Glutamatergic neuron (in vitro differentiated cells): ENCODE measurements at regions not wholly inside any gene's neighbourhood (a gene's known extent, or its start where the extent isn't known, plus 50 kb on each side); places are given as distances from the start of the nearest gene placed in this dataset.

Experiments used
- DNase-seq: peaks from one replicate; pipeline ENCODE4 v3.0.0; 2022
- H3K27ac Mint-ChIP-seq: one replicate; pipeline ENCODE4 v1.8.0; 2020; ENCODE audit warnings: mild to moderate bottlenecking, mixed read lengths, inconsistent platforms; ENCODE audit not compliant: unreplicated experiment
- H3K27me3 Mint-ChIP-seq: one replicate; pipeline ENCODE4 v1.8.0; 2020; ENCODE audit warnings: mild to moderate bottlenecking, moderate library complexity, mixed read lengths, inconsistent platforms; ENCODE audit not compliant: unreplicated experiment
- H3K36me3 Mint-ChIP-seq: one replicate; pipeline ENCODE4 v1.8.0; 2020; ENCODE audit warnings: mild to moderate bottlenecking, mixed read lengths, inconsistent platforms; ENCODE audit not compliant: unreplicated experiment
- H3K4me1 Mint-ChIP-seq: one replicate; pipeline ENCODE4 v1.8.0; 2020; ENCODE audit warnings: mild to moderate bottlenecking, low read depth, mixed read lengths, inconsistent platforms; ENCODE audit not compliant: unreplicated experiment
- H3K4me3 Mint-ChIP-seq: one replicate; pipeline ENCODE4 v1.8.0; 2020; ENCODE audit warnings: mild to moderate bottlenecking, mixed read lengths, inconsistent platforms; ENCODE audit not compliant: unreplicated experiment
- H3K9me3 Mint-ChIP-seq: one replicate; pipeline ENCODE4 v1.8.0; 2020; ENCODE audit warnings: mild to moderate bottlenecking, moderate library complexity, mixed read lengths, inconsistent platforms; ENCODE audit not compliant: unreplicated experiment
- CTCF ChIP-seq: fragments of 200-600 bp; sonication (generic); IDR thresholded peaks from one replicate; pipeline ENCODE4 v1.5.0; 2021; ENCODE audit not compliant: partially characterized antibody, unreplicated experiment

GRCh38 chr2:163463411-163463810, 272.4 kb downstream of the FIGN start:
- peaks cover 6% of the 10 kb centered on the region for H3K36me3 Mint-ChIP-seq
- no peak overlapping the region for H3K27ac Mint-ChIP-seq
- DNase-seq = no peak
- H3K4me3 Mint-ChIP-seq = no peak overlapping the region
- H3K27me3 Mint-ChIP-seq = peaks cover 3% of the 10 kb centered on the region
- H3K4me1 Mint-ChIP-seq = peaks cover 30% of the 10 kb centered on the region
- TF ChIP-seq CTCF = no peak
- H3K9me3 Mint-ChIP-seq = peaks cover 5% of the 10 kb centered on the region

- H3K9me3 Mint-ChIP-seq = peaks cover 5% of the 10 kb centered on the region
- H3K4me1 Mint-ChIP-seq = peaks cover 30% of the 10 kb centered on the region
- no peak for TF ChIP-seq CTCF
- DNase-seq = no peak
- no peak overlapping the region for H3K27ac Mint-ChIP-seq
- H3K36me3 Mint-ChIP-seq = peaks cover 6% of the 10 kb centered on the region
- H3K27me3 Mint-ChIP-seq = peaks cover 3% of the 10 kb centered on the region
- H3K4me3 Mint-ChIP-seq = no peak overlapping the region
Measured at GRCh38 chr2:163462993-163463392, 272.8 kb downstream of the FIGN start.

- H3K27me3 Mint-ChIP-seq = no peaks in the 10 kb centered on the region
- TF ChIP-seq CTCF = no peak
- H3K4me1 Mint-ChIP-seq = peaks cover 8% of the 10 kb centered on the region
- peaks cover 1% of the 10 kb centered on the region for H3K9me3 Mint-ChIP-seq
- no peak for DNase-seq
- no peak overlapping the region for H3K27ac Mint-ChIP-seq
- peaks cover 6% of the 10 kb centered on the region for H3K36me3 Mint-ChIP-seq
- no peak overlapping the region for H3K4me3 Mint-ChIP-seq
Measured at GRCh38 chr2:163459986-163460385, 275.8 kb downstream of the FIGN start.

DNA sequence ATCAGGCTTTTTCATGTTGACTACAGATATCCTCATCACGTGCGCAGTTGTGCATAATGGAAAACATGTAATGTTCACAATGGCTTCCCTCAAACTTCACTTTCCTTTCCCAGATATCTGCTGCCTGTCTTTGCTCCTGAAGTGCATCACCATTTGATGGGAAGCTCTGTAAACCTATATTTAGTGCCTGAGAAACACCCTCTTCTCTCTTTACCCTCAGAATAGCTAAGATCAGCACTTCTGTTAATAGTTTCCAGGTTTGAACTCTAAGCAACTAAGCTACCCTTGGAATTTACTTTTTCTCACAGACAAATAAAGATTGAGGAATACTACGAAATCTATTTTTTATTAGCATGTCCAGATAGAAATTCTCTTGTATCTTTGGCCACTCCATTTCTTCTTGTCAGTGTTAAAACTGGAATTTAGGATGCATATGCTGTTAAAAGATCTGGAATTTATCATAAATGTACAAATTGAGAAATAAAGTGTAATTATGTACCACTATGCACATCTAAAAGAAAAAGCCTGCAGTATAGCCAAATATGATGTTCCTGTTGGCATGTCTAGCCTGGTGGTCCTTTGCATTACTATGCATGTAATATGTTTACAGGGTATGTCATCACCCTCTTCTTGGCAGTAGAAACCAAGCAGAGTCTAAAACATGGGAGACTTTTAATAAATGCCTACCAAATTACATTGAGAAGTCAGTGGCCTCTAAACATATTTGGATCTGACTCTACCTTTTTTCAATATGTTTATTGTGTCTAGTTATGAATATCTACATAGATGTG, 278.7 kb downstream of the FIGN start:
- H3K4me1 Mint-ChIP-seq = no peaks in the 10 kb centered on the region
- H3K4me3 Mint-ChIP-seq = no peak overlapping the region
- H3K27ac Mint-ChIP-seq = no peak overlapping the region
- TF ChIP-seq CTCF = no peak
- DNase-seq = no peak
- no peaks in the 10 kb centered on the region for H3K9me3 Mint-ChIP-seq
- peaks cover 2% of the 10 kb centered on the region for H3K27me3 Mint-ChIP-seq
- H3K36me3 Mint-ChIP-seq = no peaks in the 10 kb centered on the region

- Mint-ChIP-seq H3K27me3 (peaks cover 2% of the 10 kb centered on the region), H3K4me1 (no peaks in the 10 kb centered on the region), H3K4me3 (no peak overlapping the region), H3K36me3 (no peaks in the 10 kb centered on the region), H3K9me3 (no peaks in the 10 kb centered on the region), H3K27ac (no peak overlapping the region)
- no peak for DNase-seq
- TF ChIP-seq CTCF = no peak
Measured at GRCh38 chr2:163455815-163456214, 280.0 kb downstream of the FIGN start.
